Activated B cell treated with CpG ODN at 0.5 μM for 24 hours (primary cell): ENCODE measurements at regions not wholly inside any gene's neighbourhood (a gene's known extent, or its start where the extent isn't known, plus 50 kb on each side); places are given as distances from the start of the nearest gene placed in this dataset.

ENCODE experiments used
- ATAC-seq: fragments of 200-7000 bp; cut with Tn5 transposase; one replicate; pipeline ENCODE4 v1.10.0; 2021; ENCODE audit warnings: low read depth, mild to moderate bottlenecking, moderate library complexity
- CTCF ChIA-PET: fragments of 350-600 bp; sonication (Branson Sonifier 250); formaldehyde crosslinking; loops from one replicate; lab custom pipeline; 2021; ENCODE audit warnings: antibody characterized with exemption; lab: Charles Lee
- POLR2A ChIA-PET: fragments of 350-600 bp; sonication (Branson Sonifier 250); formaldehyde crosslinking; loops from one replicate; lab custom pipeline; 2021; ENCODE audit warnings: antibody characterized with exemption; lab: Charles Lee
- DNase-seq: peaks from one replicate; pipeline ENCODE4 v3.0.0; 2022
- H3K27ac Mint-ChIP-seq: one replicate; pipeline ENCODE4 v1.8.0; 2020; ENCODE audit warnings: mixed read lengths
- H3K27me3 Mint-ChIP-seq: one replicate; pipeline ENCODE4 v1.8.0; 2021; ENCODE audit warnings: mixed read lengths
- H3K36me3 Mint-ChIP-seq: one replicate; pipeline ENCODE4 v1.8.0; 2021; ENCODE audit warnings: low read depth, mixed read lengths
- H3K4me1 Mint-ChIP-seq: one replicate; pipeline ENCODE4 v1.8.0; 2021; ENCODE audit warnings: mixed read lengths
- H3K4me3 Mint-ChIP-seq: one replicate; pipeline ENCODE4 v1.8.0; 2020; ENCODE audit warnings: mild to moderate bottlenecking, mixed read lengths
- H3K9me3 Mint-ChIP-seq: one replicate; pipeline ENCODE4 v1.8.0; 2020; ENCODE audit warnings: mixed read lengths
- CTCF ChIP-seq: fragments of 200-600 bp; IDR thresholded peaks from one replicate; pipeline ENCODE4 v1.8.0; 2022; ENCODE audit warnings: antibody characterized with exemption, mild to moderate bottlenecking
- intact Hi-C: fragments of 100-400 bp; cut with micrococcal nuclease; formaldehyde crosslinking; loops from one replicate; pipeline ENCODE4 v1.15.1; 2024

GRCh38 chr5:82889088-82889487, 188.1 kb downstream of the TMEM167A start:
- DNase-seq (no peak), ATAC-seq (no peak)
- no peaks in the 10 kb centered on the region for H3K9me3 Mint-ChIP-seq
- no peak overlapping the region for H3K4me3 Mint-ChIP-seq
- H3K36me3 Mint-ChIP-seq: no peaks in the 10 kb centered on the region
- H3K4me1 Mint-ChIP-seq: peaks cover 8% of the 10 kb centered on the region
- ChIA-PET POLR2A (no interaction called here), CTCF (no interaction called here)
- no peaks in the 10 kb centered on the region for H3K27me3 Mint-ChIP-seq
- no peak overlapping the region for H3K27ac Mint-ChIP-seq
- no peak for TF ChIP-seq CTCF
- intact Hi-C loops: no loop called here

- Mint-ChIP-seq H3K27ac (no peak overlapping the region), H3K4me3 (no peak overlapping the region), H3K36me3 (no peaks in the 10 kb centered on the region), H3K4me1 (peaks cover 8% of the 10 kb centered on the region), H3K9me3 (no peaks in the 10 kb centered on the region), H3K27me3 (no peaks in the 10 kb centered on the region)
- ChIA-PET CTCF (no interaction called here), POLR2A (no interaction called here)
- no peak for DNase-seq
- intact Hi-C loops: loop anchor here (1.0 kb wide), 1 partner anchor 543 kb away; no protein-coding TSS in a partner anchor
- no peak for ATAC-seq
- TF ChIP-seq CTCF: no peak
Measured at GRCh38 chr5:82886911-82887310, 190.3 kb downstream of the TMEM167A start.

- H3K27me3 Mint-ChIP-seq: no peaks in the 10 kb centered on the region
- H3K36me3 Mint-ChIP-seq: no peaks in the 10 kb centered on the region
- ChIA-PET CTCF (no interaction called here), POLR2A (no interaction called here)
- intact Hi-C loops: loop anchor here (1.0 kb wide), 1 partner anchor 544 kb away; no protein-coding TSS in a partner anchor
- peaks cover 8% of the 10 kb centered on the region for H3K4me1 Mint-ChIP-seq
- no peak overlapping the region for H3K27ac Mint-ChIP-seq
- ATAC-seq (no peak), DNase-seq (no peak)
- TF ChIP-seq CTCF: no peak
- no peaks in the 10 kb centered on the region for H3K9me3 Mint-ChIP-seq
- no peak overlapping the region for H3K4me3 Mint-ChIP-seq
Measured at GRCh38 chr5:82885627-82886389, 191.4 kb downstream of the TMEM167A start.

- Mint-ChIP-seq H3K4me3 (no peak overlapping the region), H3K9me3 (peaks cover 2% of the 10 kb centered on the region), H3K4me1 (peaks cover 8% of the 10 kb centered on the region), H3K27ac (no peak overlapping the region), H3K27me3 (no peaks in the 10 kb centered on the region), H3K36me3 (peaks cover 2% of the 10 kb centered on the region)
- POLR2A ChIA-PET: no interaction called here
- CTCF ChIA-PET: no interaction called here
- no peak for TF ChIP-seq CTCF
- ATAC-seq (no peak), DNase-seq (no peak)
- intact Hi-C loops: no loop called here
Measured at GRCh38 chr5:82884821-82885471, 192.2 kb downstream of the TMEM167A start.

GRCh38 chr5:82882316-82882715, 194.9 kb downstream of the TMEM167A start:
- Mint-ChIP-seq H3K27ac (no peak overlapping the region), H3K4me3 (no peak overlapping the region), H3K9me3 (peaks cover 21% of the 10 kb centered on the region), H3K4me1 (peaks cover 8% of the 10 kb centered on the region), H3K36me3 (peaks cover 2% of the 10 kb centered on the region), H3K27me3 (no peaks in the 10 kb centered on the region)
- POLR2A ChIA-PET: no interaction called here
- TF ChIP-seq CTCF: no peak
- no peak for DNase-seq
- no peak for ATAC-seq
- intact Hi-C loops: no loop called here
- CTCF ChIA-PET: no interaction called here
